H9 (cell line): ENCODE measurements at regions not wholly inside any gene's neighbourhood (a gene's known extent, or its start where the extent isn't known, plus 50 kb on each side); places are given as distances from the start of the nearest gene placed in this dataset.

Experiments used
- DNase-seq: peaks from one replicate; pipeline ENCODE4 v3.0.0-alpha.2; 2017
- H2AFZ ChIP-seq: one replicate; pipeline ENCODE4 v1.6.1; 2013; ENCODE audit warnings: mild to moderate bottlenecking, low read length, control low read depth, moderate library complexity
- H2AK5ac ChIP-seq: 2 replicates; pipeline ENCODE4 v1.6.1; 2013; ENCODE audit warnings: low read length, control low read depth, mixed read lengths; ENCODE audit not compliant: insufficient read length
- H2BK120ac ChIP-seq: one replicate; pipeline ENCODE4 v1.6.1; 2013; ENCODE audit warnings: low read depth, mild to moderate bottlenecking, low read length, control low read depth, inconsistent platforms; ENCODE audit not compliant: poor library complexity, severe bottlenecking
- H2BK12ac ChIP-seq: 2 replicates; pipeline ENCODE4 v1.6.1; 2013; ENCODE audit warnings: low read length, control low read depth, mixed read lengths, low read depth; ENCODE audit not compliant: insufficient read length
- H2BK15ac ChIP-seq: 2 replicates; pipeline ENCODE4 v1.6.1; 2013; ENCODE audit warnings: low read depth, low read length, control low read depth
- H2BK20ac ChIP-seq: one replicate; pipeline ENCODE4 v1.6.1; 2013; ENCODE audit warnings: low read depth, mild to moderate bottlenecking, low read length, control low read depth, inconsistent platforms; ENCODE audit not compliant: poor library complexity, severe bottlenecking
- H2BK5ac ChIP-seq: 2 replicates; pipeline ENCODE4 v1.6.1; 2013; ENCODE audit warnings: low read length, control low read depth, mixed read lengths; ENCODE audit not compliant: insufficient read length
- H3K14ac ChIP-seq: 2 replicates; pipeline ENCODE4 v1.6.1; 2013; ENCODE audit warnings: low read length, control low read depth; ENCODE audit not compliant: insufficient read depth
- H3K18ac ChIP-seq: 2 replicates; pipeline ENCODE4 v1.6.1; 2013; ENCODE audit warnings: low read depth, mild to moderate bottlenecking, mixed read lengths, low read length, control low read depth; ENCODE audit not compliant: insufficient read length
- H3K23ac ChIP-seq: 2 replicates; pipeline ENCODE4 v1.6.1; 2013; ENCODE audit warnings: low read length, control low read depth, mixed read lengths, low read depth; ENCODE audit not compliant: insufficient read length
- H3K23me2 ChIP-seq: 2 replicates; pipeline ENCODE4 v1.6.1; 2013; ENCODE audit warnings: low read depth, mild to moderate bottlenecking, mixed read lengths, low read length, control low read depth; ENCODE audit not compliant: insufficient read length, poor library complexity, severe bottlenecking
- H3K27ac ChIP-seq: 2 replicates; pipeline ENCODE4 v1.5.1; 2013; ENCODE audit warnings: low read length, control low read depth, mixed read lengths, low read depth; ENCODE audit not compliant: insufficient read length
- H3K27me3 ChIP-seq: 2 replicates; pipeline ENCODE4 v1.6.1; 2013; ENCODE audit warnings: low read length, control low read depth, inconsistent platforms; ENCODE audit not compliant: insufficient read depth
- H3K4ac ChIP-seq: 2 replicates; pipeline ENCODE4 v1.6.1; 2013; ENCODE audit warnings: low read depth, mild to moderate bottlenecking, control low read depth, inconsistent platforms, low read length, moderate library complexity
- H3K4me1 ChIP-seq: 2 replicates; pipeline ENCODE4 v1.6.1; 2013; ENCODE audit warnings: low read length, control low read depth, inconsistent platforms; ENCODE audit not compliant: insufficient read depth
- H3K4me2 ChIP-seq: 2 replicates; pipeline ENCODE4 v1.6.1; 2013; ENCODE audit warnings: low read length, control low read depth, mixed read lengths; ENCODE audit not compliant: insufficient read length, insufficient read depth
- H3K56ac ChIP-seq: 2 replicates; pipeline ENCODE4 v1.6.1; 2013; ENCODE audit warnings: low read depth, mild to moderate bottlenecking, mixed read lengths, low read length, control low read depth; ENCODE audit not compliant: insufficient read length
- H3K79me1 ChIP-seq: 2 replicates; pipeline ENCODE4 v1.6.1; 2013; ENCODE audit warnings: low read depth, mild to moderate bottlenecking, moderate library complexity, low read length, control low read depth, inconsistent platforms; ENCODE audit not compliant: insufficient read depth, poor library complexity, severe bottlenecking
- H3K79me2 ChIP-seq: 2 replicates; pipeline ENCODE4 v1.6.1; 2013; ENCODE audit warnings: low read length, control low read depth, inconsistent platforms; ENCODE audit not compliant: insufficient read depth
- H3K9ac ChIP-seq: 2 replicates; pipeline ENCODE4 v1.6.1; 2013; ENCODE audit warnings: low read length, control low read depth, mixed read lengths; ENCODE audit not compliant: insufficient read length; ENCODE audit errors: extremely low read depth
- H3K9me3 ChIP-seq: one replicate; pipeline ENCODE4 v1.6.1; 2013; ENCODE audit warnings: low read depth, low read length, inconsistent platforms; ENCODE audit not compliant: control insufficient read depth
- H3T11ph ChIP-seq: one replicate; pipeline ENCODE4 v1.6.1; 2013; ENCODE audit warnings: mild to moderate bottlenecking, low read length, control low read depth, inconsistent platforms
- H4K20me1 ChIP-seq: one replicate; pipeline ENCODE4 v1.6.1; 2013; ENCODE audit not compliant: control insufficient read depth, insufficient read length, insufficient read depth
- H4K5ac ChIP-seq: 2 replicates; pipeline ENCODE4 v1.6.1; 2013; ENCODE audit warnings: low read depth, mild to moderate bottlenecking, mixed read lengths, low read length, control low read depth; ENCODE audit not compliant: insufficient read length
- H4K8ac ChIP-seq: replicated peaks from 2 replicates; pipeline ENCODE4 v1.6.1; 2013; ENCODE audit warnings: low read length, control low read depth, mixed read lengths, low read depth; ENCODE audit not compliant: insufficient read length
- H4K91ac ChIP-seq: 2 replicates; pipeline ENCODE4 v1.6.1; 2013; ENCODE audit warnings: low read depth, mild to moderate bottlenecking, moderate library complexity, mixed read lengths, low read length, control low read depth; ENCODE audit not compliant: insufficient read length
- H3K27ac Mint-ChIP-seq, 3 experiments: 2 replicates in 2 of 3; 3 replicates in 1 of 3; pipeline ENCODE4 v1.8.0; 2020 to 2021; ENCODE audit warnings: mixed read lengths in 3 of 3, mild to moderate bottlenecking in 1 of 3, moderate library complexity in 1 of 3
- H3K27me3 Mint-ChIP-seq: 2 replicates; pipeline ENCODE4 v1.8.0; 2021; ENCODE audit warnings: low read depth, mild to moderate bottlenecking, moderate library complexity, mixed read lengths
- H3K36me3 Mint-ChIP-seq, 3 experiments: 2 replicates in 2 of 3; 3 replicates in 1 of 3; pipeline ENCODE4 v1.8.0; 2020 to 2021; ENCODE audit warnings: low read depth in 3 of 3, mixed read lengths in 3 of 3; ENCODE audit not compliant: insufficient read depth in 1 of 3
- H3K4me1 Mint-ChIP-seq, 2 experiments: 2 replicates each; pipeline ENCODE4 v1.8.0; 2020; ENCODE audit warnings: mixed read lengths in 2 of 2
- H3K4me3 Mint-ChIP-seq, 2 experiments: 2 replicates in 1 of 2; 3 replicates in 1 of 2; pipeline ENCODE4 v1.8.0; 2020 to 2021; ENCODE audit warnings: mild to moderate bottlenecking in 2 of 2, mixed read lengths in 2 of 2, moderate library complexity in 1 of 2
- H3K9me3 Mint-ChIP-seq, 2 experiments: 2 replicates in 1 of 2; 3 replicates in 1 of 2; pipeline ENCODE4 v1.8.0; 2020; ENCODE audit warnings: mild to moderate bottlenecking in 2 of 2, mixed read lengths in 2 of 2, moderate library complexity in 1 of 2
- WGBS: extraction: QIAGEN DNeasy Blood & Tissue Kit; methylation state at CpG from one replicate; pipeline ENCODE4 v1.1.7; 2013; ENCODE audit warnings: missing lambda C conversion rate, low lambda C conversion rate, mixed read lengths; ENCODE audit not compliant: insufficient read length; ENCODE audit errors: extremely low coverage; 5-methylcytosine and 5-hydroxymethylcytosine counted together
- TF ChIP-seq, protein P1 (sequence below): fragments of 200-600 bp; sonication (generic); conservative IDR thresholded peaks from 3 replicates; pipeline ENCODE4 v1.8.0; 2021; ENCODE audit warnings: antibody characterized with exemption, mild to moderate bottlenecking

DNA sequence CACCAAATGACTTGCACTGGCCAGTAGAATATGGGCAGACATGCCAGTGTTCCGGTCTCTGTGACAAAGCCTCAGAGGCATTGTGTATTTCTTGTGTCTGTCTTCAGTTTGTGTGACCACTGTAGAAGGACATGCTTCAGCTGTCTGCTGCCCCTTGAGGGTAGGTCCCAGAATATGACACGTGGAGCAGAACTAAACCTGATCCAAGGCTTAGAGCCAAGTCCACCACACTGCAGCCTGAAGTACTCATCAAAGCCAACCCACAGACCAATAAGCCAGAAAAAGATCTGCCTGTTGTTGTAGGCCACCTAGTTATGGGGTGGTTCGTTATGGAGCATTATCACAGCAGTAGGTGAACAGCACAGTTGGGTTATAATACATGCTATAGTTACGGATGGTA is 468.9 kb downstream of the PSAT1 start:
- H3K27ac Mint-ChIP-seq: no peak overlapping the region
- H3K14ac ChIP-seq: no peak overlapping the region
- H2BK12ac ChIP-seq: no peak overlapping the region
- H2BK20ac ChIP-seq: no peak overlapping the region
- TF ChIP-seq, protein P1, sequence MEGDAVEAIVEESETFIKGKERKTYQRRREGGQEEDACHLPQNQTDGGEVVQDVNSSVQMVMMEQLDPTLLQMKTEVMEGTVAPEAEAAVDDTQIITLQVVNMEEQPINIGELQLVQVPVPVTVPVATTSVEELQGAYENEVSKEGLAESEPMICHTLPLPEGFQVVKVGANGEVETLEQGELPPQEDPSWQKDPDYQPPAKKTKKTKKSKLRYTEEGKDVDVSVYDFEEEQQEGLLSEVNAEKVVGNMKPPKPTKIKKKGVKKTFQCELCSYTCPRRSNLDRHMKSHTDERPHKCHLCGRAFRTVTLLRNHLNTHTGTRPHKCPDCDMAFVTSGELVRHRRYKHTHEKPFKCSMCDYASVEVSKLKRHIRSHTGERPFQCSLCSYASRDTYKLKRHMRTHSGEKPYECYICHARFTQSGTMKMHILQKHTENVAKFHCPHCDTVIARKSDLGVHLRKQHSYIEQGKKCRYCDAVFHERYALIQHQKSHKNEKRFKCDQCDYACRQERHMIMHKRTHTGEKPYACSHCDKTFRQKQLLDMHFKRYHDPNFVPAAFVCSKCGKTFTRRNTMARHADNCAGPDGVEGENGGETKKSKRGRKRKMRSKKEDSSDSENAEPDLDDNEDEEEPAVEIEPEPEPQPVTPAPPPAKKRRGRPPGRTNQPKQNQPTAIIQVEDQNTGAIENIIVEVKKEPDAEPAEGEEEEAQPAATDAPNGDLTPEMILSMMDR: no peak
- no peak overlapping the region for H3K4ac ChIP-seq
- no peak overlapping the region for H2AFZ ChIP-seq
- no peak overlapping the region for H4K91ac ChIP-seq
- no peak overlapping the region for H3K18ac ChIP-seq
- H3K9me3 ChIP-seq: no peaks in the 10 kb centered on the region
- H3K4me3 Mint-ChIP-seq: no peak overlapping the region
- H3K9ac ChIP-seq: no peak overlapping the region
- H3K79me2 ChIP-seq: no peaks in the 10 kb centered on the region
- no peak overlapping the region for H3K4me2 ChIP-seq
- no peak overlapping the region for H3T11ph ChIP-seq
- DNase-seq: no peak
- H2BK15ac ChIP-seq: no peak overlapping the region
- H3K23ac ChIP-seq: no peak overlapping the region
- H3K9me3 Mint-ChIP-seq: no peaks in the 10 kb centered on the region
- no peak overlapping the region for H3K56ac ChIP-seq
- H2BK5ac ChIP-seq: no peak overlapping the region
- no peaks in the 10 kb centered on the region for H3K27me3 ChIP-seq
- no peak overlapping the region for H2BK120ac ChIP-seq
- H4K5ac ChIP-seq: no peak overlapping the region
- peaks cover 2% of the 10 kb centered on the region for H3K27me3 Mint-ChIP-seq
- no peak overlapping the region for H3K27ac ChIP-seq
- WGBS: no CpG with 5 or more reads among the region's 4 CpGs
- H3K23me2 ChIP-seq: no peaks in the 10 kb centered on the region
- H3K79me1 ChIP-seq: no peaks in the 10 kb centered on the region
- H2AK5ac ChIP-seq: no peak overlapping the region
- H3K4me1 Mint-ChIP-seq: 0 out of 4 replicates have a peak, but pooled peaks cover 0 to 2% of the 10 kb centered on the region in 2 experiments
- H4K8ac ChIP-seq: no peak overlapping the region
- H3K36me3 Mint-ChIP-seq: no peaks in the 10 kb centered on the region
- no peaks in the 10 kb centered on the region for H4K20me1 ChIP-seq
- no peaks in the 10 kb centered on the region for H3K4me1 ChIP-seq
